HEK293 (cell line): ENCODE measurements at regions not wholly inside any gene's neighbourhood (a gene's known extent, or its start where the extent isn't known, plus 50 kb on each side); places are given as distances from the start of the nearest gene placed in this dataset.

Experiments
- CTCF ChIA-PET: fragments of 350-600 bp; formaldehyde crosslinking; extraction: SDS; loops from one replicate; lab custom pipeline; 2021; ENCODE audit warnings: antibody characterized with exemption; lab: Yijun Ruan, JAX
- POLR2A ChIA-PET: fragments of 300-600 bp; formaldehyde crosslinking; extraction: SDS; loops from one replicate; lab custom pipeline; 2020; ENCODE audit warnings: antibody characterized with exemption, inconsistent platforms; lab: Yijun Ruan, JAX
- H3K27ac ChIP-seq: fragments of 200-500 bp; sonication (Bioruptor generic); 2 replicates; pipeline ENCODE4 v1.5.1; 2014; ENCODE audit warnings: low read depth, low read length, control low read depth, inconsistent platforms; ENCODE audit errors: extremely low read depth
- H3K36me3 ChIP-seq, 2 experiments: fragments of 200-500 bp in 1 of 2; sonication (Bioruptor generic) in 1 of 2; 1 replicate in 1 of 2; 2 replicates in 1 of 2; pipeline ENCODE4 v1.5.1; 2014 to 2017; ENCODE audit warnings: inconsistent platforms in 2 of 2, low read length in 2 of 2; ENCODE audit not compliant: control insufficient read depth in 2 of 2, insufficient read depth in 1 of 2
- H3K4me1 ChIP-seq: fragments of 200-500 bp; sonication (Bioruptor generic); 2 replicates; pipeline ENCODE4 v1.5.1; 2014; ENCODE audit warnings: mild to moderate bottlenecking, low read length, inconsistent platforms; ENCODE audit not compliant: control insufficient read depth, insufficient read depth
- H3K4me3 ChIP-seq: 2 replicates; pipeline ENCODE4 v1.5.1; 2011; ENCODE audit warnings: low read depth, mild to moderate bottlenecking, control low read depth, low read length, moderate library complexity
- H3K9me3 ChIP-seq: fragments of 200-500 bp; sonication (Bioruptor generic); 2 replicates; pipeline ENCODE4 v1.5.1; 2014; ENCODE audit warnings: low read depth, low read length, inconsistent platforms; ENCODE audit not compliant: control insufficient read depth, insufficient read depth
- HOXA7 ChIP-seq: sonication (generic); formaldehyde crosslinking; IDR thresholded peaks from 2 replicates; pipeline ENCODE4 v1.8.1; 2022; ENCODE audit warnings: missing genetic modification reagents, borderline replicate concordance
- KLF10 ChIP-seq: fragments of 450-650 bp; IDR thresholded peaks from 2 replicates; pipeline ENCODE4 v1.5.1; 2018; ENCODE audit warnings: missing biosample characterization, mild to moderate bottlenecking, missing genetic modification characterization
- KLF17 ChIP-seq: fragments of 450-650 bp; formaldehyde crosslinking; IDR thresholded peaks from 2 replicates; pipeline ENCODE4 v1.5.1; 2016; ENCODE audit warnings: missing biosample characterization, missing genetic modification characterization
- KLF7 ChIP-seq: fragments of 450-650 bp; formaldehyde crosslinking; IDR thresholded peaks from 2 replicates; pipeline ENCODE4 v1.5.1; 2016; ENCODE audit warnings: missing biosample characterization, missing genetic modification characterization, borderline replicate concordance
- RBAK ChIP-seq: fragments of 450-650 bp; formaldehyde crosslinking; IDR thresholded peaks from 2 replicates; pipeline ENCODE4 v1.5.1; 2016; ENCODE audit warnings: missing biosample characterization, missing genetic modification characterization
- SCRT2 ChIP-seq: fragments of 450-650 bp; formaldehyde crosslinking; IDR thresholded peaks from 2 replicates; pipeline ENCODE4 v1.5.1; 2016; ENCODE audit warnings: missing biosample characterization, missing genetic modification characterization
- ZEB2 ChIP-seq: fragments of 450-650 bp; formaldehyde crosslinking; IDR thresholded peaks from 2 replicates; pipeline ENCODE4 v1.5.1; 2016; ENCODE audit warnings: missing biosample characterization, missing genetic modification characterization
- ZNF211 ChIP-seq: fragments of 450-650 bp; formaldehyde crosslinking; IDR thresholded peaks from 2 replicates; pipeline ENCODE4 v1.5.1; 2016; ENCODE audit warnings: low read depth, missing biosample characterization, missing genetic modification characterization
- ZNF239 ChIP-seq: fragments of 450-650 bp; formaldehyde crosslinking; IDR thresholded peaks from 2 replicates; pipeline ENCODE4 v1.5.1; 2016; ENCODE audit warnings: missing biosample characterization, missing genetic modification characterization
- ZNF324 ChIP-seq: fragments of 450-650 bp; formaldehyde crosslinking; IDR thresholded peaks from 2 replicates; pipeline ENCODE4 v1.5.1; 2016; ENCODE audit warnings: missing biosample characterization, missing genetic modification characterization
- ZNF366 ChIP-seq: fragments of 450-650 bp; formaldehyde crosslinking; conservative IDR thresholded peaks from 2 replicates; pipeline ENCODE4 v1.5.1; 2016; ENCODE audit warnings: missing biosample characterization, missing genetic modification characterization
- ZNF416 ChIP-seq: fragments of 450-650 bp; formaldehyde crosslinking; IDR thresholded peaks from 2 replicates; pipeline ENCODE4 v1.5.1; 2016; ENCODE audit warnings: missing biosample characterization, missing genetic modification characterization
- ZNF423 ChIP-seq: fragments of 450-650 bp; formaldehyde crosslinking; IDR thresholded peaks from 2 replicates; pipeline ENCODE4 v1.5.1; 2016; ENCODE audit warnings: missing biosample characterization, missing genetic modification characterization
- ZNF560 ChIP-seq: fragments of 450-650 bp; formaldehyde crosslinking; IDR thresholded peaks from 2 replicates; pipeline ENCODE4 v1.5.1; 2017; ENCODE audit warnings: missing biosample characterization, missing genetic modification characterization, borderline replicate concordance
- ZNF571 ChIP-seq: fragments of 450-650 bp; formaldehyde crosslinking; IDR thresholded peaks from 2 replicates; pipeline ENCODE4 v1.5.0; 2017; ENCODE audit warnings: missing biosample characterization, missing genetic modification characterization
- ZNF585B ChIP-seq: fragments of 450-650 bp; formaldehyde crosslinking; IDR thresholded peaks from 2 replicates; pipeline ENCODE4 v1.5.1; 2016; ENCODE audit warnings: missing biosample characterization, missing genetic modification characterization
- ZNF623 ChIP-seq: fragments of 450-650 bp; formaldehyde crosslinking; IDR thresholded peaks from 2 replicates; pipeline ENCODE4 v1.5.1; 2016; ENCODE audit warnings: missing biosample characterization, missing genetic modification characterization
- ZNF654 ChIP-seq: fragments of 450-650 bp; formaldehyde crosslinking; IDR thresholded peaks from 2 replicates; pipeline ENCODE4 v1.5.1; 2016; ENCODE audit warnings: low read depth, missing biosample characterization, missing genetic modification characterization
- ZNF76 ChIP-seq: fragments of 450-650 bp; formaldehyde crosslinking; IDR thresholded peaks from 2 replicates; pipeline ENCODE4; 2016; ENCODE audit warnings: low read depth, missing biosample characterization, missing genetic modification characterization, borderline replicate concordance
- ZNF792 ChIP-seq: fragments of 450-650 bp; formaldehyde crosslinking; IDR thresholded peaks from 2 replicates; pipeline ENCODE4 v1.5.1; 2016; ENCODE audit warnings: missing biosample characterization, missing genetic modification characterization
- ZNF843 ChIP-seq: fragments of 450-650 bp; formaldehyde crosslinking; IDR thresholded peaks from 2 replicates; pipeline ENCODE4 v1.5.1; 2016; ENCODE audit warnings: missing biosample characterization, missing genetic modification characterization
- TF ChIP-seq, protein P1 (sequence below): fragments of 450-650 bp; IDR thresholded peaks from 2 replicates; pipeline ENCODE4 v1.5.1; 2018; ENCODE audit warnings: missing biosample characterization, missing genetic modification characterization

DNA sequence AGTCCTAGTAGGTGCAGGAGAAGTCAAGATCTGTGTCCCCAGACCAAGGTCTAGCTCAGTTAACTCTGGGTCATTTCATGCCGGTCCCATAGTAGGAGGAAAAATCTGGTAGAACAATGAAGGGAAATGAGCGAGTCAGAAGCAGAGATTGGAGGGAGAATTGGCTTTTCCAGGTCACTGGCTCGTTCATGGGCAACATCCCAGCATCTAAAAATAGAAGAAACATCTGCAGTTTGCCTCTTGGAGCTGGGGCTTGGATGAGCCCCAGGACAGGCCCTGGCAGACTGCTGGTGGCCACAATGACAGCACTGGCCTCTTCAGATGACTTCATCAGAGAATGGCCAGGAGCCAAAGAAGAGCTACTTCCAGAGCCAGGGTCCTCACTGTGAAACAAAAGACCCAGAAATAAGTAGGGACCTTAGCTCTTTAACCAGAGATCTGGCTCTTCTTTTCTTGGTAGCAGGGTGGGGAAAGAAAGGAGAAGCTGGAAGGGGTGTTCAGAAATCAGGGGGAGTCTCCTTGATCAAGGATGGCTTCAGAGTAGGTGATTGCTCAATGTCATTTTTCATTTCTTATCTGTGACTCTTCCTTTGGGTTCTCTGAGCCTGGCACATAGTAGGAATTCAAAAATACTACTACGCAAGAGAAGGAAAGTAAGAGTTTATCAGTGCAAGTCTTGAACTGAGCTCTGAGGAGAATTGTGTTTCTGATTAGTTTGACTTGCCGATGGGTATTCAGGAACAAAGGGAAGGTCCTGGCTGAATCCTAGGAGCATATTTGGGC is 102.6 kb downstream of the TMPRSS5 start:
- ChIA-PET CTCF (interaction anchor here (0.6 to 1.0 kb wide), 2 partner anchors 9 to 70 kb away, joined by 3 read pairs; no protein-coding TSS in a partner anchor), POLR2A (no interaction called here)
- Histone ChIP-seq H3K9me3 (no peaks in the 10 kb centered on the region), H3K4me1 (no peaks in the 10 kb centered on the region), H3K4me3 (no peak overlapping the region), H3K27ac (no peak overlapping the region), H3K36me3 (no peaks in the 10 kb centered on the region)
- TF ChIP-seq ZNF416 (tag by site-specific recombination) (no peak), ZNF585B (tag by site-specific recombination) (no peak), ZNF571 (tag by site-specific recombination) (no peak), ZNF211 (tag by site-specific recombination) (no peak), ZNF560 (tag by site-specific recombination) (no peak), ZNF239 (tag by site-specific recombination) (no peak)

GRCh38 chr11:113602483-113602882 is 103.6 kb downstream of the TMPRSS5 start:
- POLR2A ChIA-PET = no interaction called here
- no peak overlapping the region for H3K27ac ChIP-seq
- TF ChIP-seq ZEB2 (tag by site-specific recombination) (no peak), ZNF623 (tag by site-specific recombination) (no peak), SCRT2 (tag by site-specific recombination) (no peak), ZNF792 (tag by site-specific recombination) (no peak), ZNF416 (tag by site-specific recombination) (no peak), KLF7 (tag by site-specific recombination) (no peak), ZNF76 (tag by site-specific recombination) (no peak), ZNF423 (tag by site-specific recombination) (no peak), RBAK (tag by site-specific recombination) (no peak), ZNF324 (tag by site-specific recombination) (no peak), KLF10 (tag by site-specific recombination) (no peak), HOXA7 (CRISPR knock-in tag) (no peak), KLF17 (tag by site-specific recombination) (no peak), ZNF654 (no peak), ZNF366 (tag by site-specific recombination) (no peak), ZNF843 (tag by site-specific recombination) (no peak)
- TF ChIP-seq, protein P1, sequence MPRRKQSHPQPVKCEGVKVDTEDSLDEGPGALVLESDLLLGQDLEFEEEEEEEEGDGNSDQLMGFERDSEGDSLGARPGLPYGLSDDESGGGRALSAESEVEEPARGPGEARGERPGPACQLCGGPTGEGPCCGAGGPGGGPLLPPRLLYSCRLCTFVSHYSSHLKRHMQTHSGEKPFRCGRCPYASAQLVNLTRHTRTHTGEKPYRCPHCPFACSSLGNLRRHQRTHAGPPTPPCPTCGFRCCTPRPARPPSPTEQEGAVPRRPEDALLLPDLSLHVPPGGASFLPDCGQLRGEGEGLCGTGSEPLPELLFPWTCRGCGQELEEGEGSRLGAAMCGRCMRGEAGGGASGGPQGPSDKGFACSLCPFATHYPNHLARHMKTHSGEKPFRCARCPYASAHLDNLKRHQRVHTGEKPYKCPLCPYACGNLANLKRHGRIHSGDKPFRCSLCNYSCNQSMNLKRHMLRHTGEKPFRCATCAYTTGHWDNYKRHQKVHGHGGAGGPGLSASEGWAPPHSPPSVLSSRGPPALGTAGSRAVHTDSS (tag by site-specific recombination) = no peak
- TF ChIP-seq, all 188 proteins: peak for 0
- Histone ChIP-seq H3K4me3 (no peak overlapping the region), H3K36me3 (no peaks in the 10 kb centered on the region), H3K4me1 (no peaks in the 10 kb centered on the region), H3K9me3 (no peaks in the 10 kb centered on the region)
- CTCF ChIA-PET = interaction anchor here (0.6 to 1.0 kb wide), 3 partner anchors 10 to 1471 kb away, joined by 3 to 5 read pairs (median 3); no protein-coding TSS in a partner anchor
